HUES48 (cell line): ENCODE measurements at regions not wholly inside any gene's neighbourhood (a gene's known extent, or its start where the extent isn't known, plus 50 kb on each side); places are given as distances from the start of the nearest gene placed in this dataset.

Experiments used
- H3K27ac ChIP-seq: one replicate; pipeline ENCODE4 v1.7.0; 2013; ENCODE audit warnings: low read depth, low read length, inconsistent platforms
- H3K27me3 ChIP-seq: 2 replicates; pipeline ENCODE4 v1.6.1; 2013; ENCODE audit warnings: mild to moderate bottlenecking, low read length; ENCODE audit not compliant: control insufficient read depth, insufficient read depth
- H3K36me3 ChIP-seq: 2 replicates; pipeline ENCODE4 v1.6.1; 2013; ENCODE audit warnings: low read length; ENCODE audit not compliant: control insufficient read depth, insufficient read depth
- H3K4me1 ChIP-seq: 2 replicates; pipeline ENCODE4 v1.6.1; 2013; ENCODE audit warnings: mild to moderate bottlenecking, low read length; ENCODE audit not compliant: control insufficient read depth, insufficient read depth
- H3K4me3 ChIP-seq: 2 replicates; pipeline ENCODE4 v1.5.1; 2013; ENCODE audit warnings: mild to moderate bottlenecking, low read depth, low read length
- H3K9ac ChIP-seq: 2 replicates; pipeline ENCODE4 v1.6.1; 2013; ENCODE audit warnings: mild to moderate bottlenecking, low read depth, low read length, moderate library complexity
- H3K9me3 ChIP-seq: 2 replicates; pipeline ENCODE4 v1.6.1; 2013; ENCODE audit warnings: low read length; ENCODE audit not compliant: control insufficient read depth, insufficient read depth

- H3K36me3 ChIP-seq, result no peaks in the 10 kb centered on the region
- no peak overlapping the region for H3K27ac ChIP-seq
- no peak overlapping the region for H3K9ac ChIP-seq
- H3K27me3 ChIP-seq, result no peaks in the 10 kb centered on the region
- H3K4me1 ChIP-seq, result no peaks in the 10 kb centered on the region
- H3K9me3 ChIP-seq, result peaks cover 8% of the 10 kb centered on the region
- no peak overlapping the region for H3K4me3 ChIP-seq
Measured at GRCh38 chr20:40339661-40340449, 349.2 kb downstream of the MAFB start.

DNA sequence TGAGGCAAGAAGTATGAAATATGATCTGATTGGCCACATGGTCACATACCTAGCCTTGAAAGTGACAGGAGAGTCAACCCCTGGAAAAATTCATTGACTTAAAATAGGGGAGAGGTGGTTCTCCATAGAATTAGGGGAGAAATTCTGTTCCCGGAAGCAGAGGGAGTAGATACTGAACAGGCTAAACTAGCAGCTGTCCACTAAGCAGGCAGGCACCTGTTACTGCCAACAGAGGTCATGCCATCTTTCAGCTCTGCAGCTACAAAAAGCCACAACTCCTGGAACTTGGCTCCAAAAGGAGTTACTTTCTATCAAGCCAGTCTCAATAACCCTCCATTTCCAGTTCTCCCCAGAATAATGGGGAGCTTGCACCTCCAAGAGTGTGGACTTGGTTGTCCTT, 352.5 kb downstream of the MAFB start:
- Histone ChIP-seq H3K4me3 (no peak overlapping the region), H3K9ac (no peak overlapping the region), H3K27ac (no peak overlapping the region), H3K9me3 (no peaks in the 10 kb centered on the region), H3K36me3 (no peaks in the 10 kb centered on the region), H3K4me1 (no peaks in the 10 kb centered on the region), H3K27me3 (no peaks in the 10 kb centered on the region)

DNA sequence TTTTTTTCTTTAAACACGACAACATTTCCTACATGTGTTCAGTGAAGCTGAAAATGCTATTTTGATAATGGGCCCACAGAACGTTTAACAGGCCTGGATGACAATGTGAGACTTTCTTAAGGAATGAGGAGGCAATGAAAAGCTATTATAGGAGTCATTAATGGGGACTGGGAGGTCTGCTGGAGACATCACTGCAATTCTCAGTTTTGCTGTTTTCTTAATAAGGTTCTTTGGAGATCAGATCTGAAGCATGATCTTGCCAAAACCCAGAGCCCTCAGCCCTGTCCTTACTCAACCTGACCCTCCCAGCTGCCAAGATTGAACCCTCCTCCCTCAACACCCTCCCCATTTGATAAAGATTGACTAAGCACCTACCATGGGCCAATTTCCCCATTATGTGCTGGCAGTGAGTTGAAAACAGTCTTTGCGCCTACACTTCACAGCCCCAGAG, 353.1 kb downstream of the MAFB start:
- no peak overlapping the region for H3K9ac ChIP-seq
- no peaks in the 10 kb centered on the region for H3K4me1 ChIP-seq
- no peak overlapping the region for H3K27ac ChIP-seq
- H3K27me3 ChIP-seq, result no peaks in the 10 kb centered on the region
- H3K4me3 ChIP-seq, result no peak overlapping the region
- H3K9me3 ChIP-seq, result no peaks in the 10 kb centered on the region
- no peaks in the 10 kb centered on the region for H3K36me3 ChIP-seq

- H3K4me3 ChIP-seq, result no peak overlapping the region
- H3K36me3 ChIP-seq, result no peaks in the 10 kb centered on the region
- no peaks in the 10 kb centered on the region for H3K27me3 ChIP-seq
- H3K9me3 ChIP-seq, result no peaks in the 10 kb centered on the region
- no peak overlapping the region for H3K9ac ChIP-seq
- no peaks in the 10 kb centered on the region for H3K4me1 ChIP-seq
- no peak overlapping the region for H3K27ac ChIP-seq
Measured at GRCh38 chr20:40335437-40335836, 353.6 kb downstream of the MAFB start.

DNA sequence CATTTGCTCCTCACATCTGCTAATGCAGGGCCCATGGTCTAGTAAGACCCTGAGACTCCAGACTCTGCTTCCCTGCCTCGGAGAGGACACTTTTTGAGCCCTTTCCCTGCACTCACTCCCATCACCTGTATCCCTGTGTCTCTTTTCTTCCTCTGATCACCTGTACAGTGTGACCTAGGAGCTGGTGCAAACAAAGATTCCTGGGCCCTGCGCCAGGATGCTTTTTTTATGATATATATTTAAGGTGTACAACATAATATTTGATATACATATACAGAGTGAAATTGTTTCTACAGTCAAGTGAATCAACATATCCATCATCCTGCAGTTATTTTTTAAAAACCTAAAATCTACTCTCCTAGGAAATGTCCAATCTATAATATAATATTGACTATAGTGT, 355.4 kb downstream of the MAFB start:
- no peaks in the 10 kb centered on the region for H3K9me3 ChIP-seq
- H3K27ac ChIP-seq, result no peak overlapping the region

DNA sequence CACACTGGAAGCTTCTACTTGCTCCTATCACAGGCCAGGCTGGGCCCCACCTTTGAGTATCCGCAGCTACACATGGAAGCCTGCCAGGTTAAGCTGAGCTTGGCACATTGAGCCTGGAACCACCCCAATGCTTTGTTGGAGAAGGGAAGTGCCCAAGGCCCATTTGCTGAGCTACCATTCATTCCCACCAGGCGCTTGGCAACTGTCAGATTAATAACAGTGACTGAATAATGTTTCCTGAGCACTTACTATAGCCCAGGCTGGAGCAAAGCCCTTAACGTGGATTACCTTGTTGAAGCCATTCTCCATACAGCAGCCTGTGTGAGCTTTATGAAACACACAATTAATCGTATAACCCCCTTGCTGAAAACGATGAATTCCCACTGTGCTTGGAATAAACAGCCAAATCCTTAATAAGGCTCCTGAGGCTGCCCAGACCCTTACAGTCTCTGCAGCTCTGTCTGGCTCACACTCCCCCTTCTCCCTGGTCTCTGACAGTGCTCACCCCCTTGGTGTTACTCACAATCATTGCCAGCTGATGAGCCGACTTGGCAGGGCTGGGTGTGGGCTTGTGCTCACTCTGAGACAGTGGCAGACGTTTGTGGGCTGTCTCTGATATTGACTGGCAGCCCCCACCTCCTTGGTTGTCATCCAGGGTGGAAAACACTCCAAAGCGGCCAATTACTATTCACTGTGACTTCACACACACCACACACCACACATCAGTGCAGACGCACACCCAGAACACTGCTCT, 357.1 kb downstream of the MAFB start:
- H3K27ac ChIP-seq, result no peak overlapping the region
- H3K9me3 ChIP-seq, result no peaks in the 10 kb centered on the region
- no peaks in the 10 kb centered on the region for H3K36me3 ChIP-seq
- H3K9ac ChIP-seq, result no peak overlapping the region
- no peaks in the 10 kb centered on the region for H3K27me3 ChIP-seq
- no peak overlapping the region for H3K4me3 ChIP-seq
- no peaks in the 10 kb centered on the region for H3K4me1 ChIP-seq

More for the DNA sequence above, 355.4 kb downstream of the MAFB start:
- Histone ChIP-seq H3K36me3 (no peaks in the 10 kb centered on the region), H3K4me1 (no peaks in the 10 kb centered on the region), H3K27me3 (no peaks in the 10 kb centered on the region), H3K4me3 (no peak overlapping the region), H3K9ac (no peak overlapping the region)

DNA sequence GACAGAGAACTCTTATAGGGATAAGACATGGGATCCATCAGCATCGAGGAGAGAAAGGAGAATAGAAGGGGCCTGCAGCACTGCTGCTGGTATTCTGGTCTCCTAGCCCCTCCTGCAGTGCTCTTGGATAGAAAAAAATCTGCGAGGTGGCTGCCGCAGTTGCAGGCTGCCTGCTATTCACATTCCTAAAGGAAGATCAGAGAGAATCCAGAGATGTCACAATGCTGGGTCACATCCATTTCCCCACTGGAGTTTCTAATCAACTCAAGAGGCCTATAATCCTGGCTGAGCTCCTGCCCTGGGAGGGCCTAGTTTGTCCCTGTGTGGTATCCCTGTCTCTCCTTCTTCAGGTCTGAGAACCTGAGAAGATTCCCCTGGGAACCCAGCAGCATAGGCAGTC, 357.8 kb downstream of the MAFB start:
- Histone ChIP-seq H3K9me3 (no peaks in the 10 kb centered on the region), H3K27me3 (no peaks in the 10 kb centered on the region), H3K27ac (no peak overlapping the region), H3K4me3 (no peak overlapping the region), H3K36me3 (no peaks in the 10 kb centered on the region), H3K9ac (no peak overlapping the region), H3K4me1 (no peaks in the 10 kb centered on the region)

DNA sequence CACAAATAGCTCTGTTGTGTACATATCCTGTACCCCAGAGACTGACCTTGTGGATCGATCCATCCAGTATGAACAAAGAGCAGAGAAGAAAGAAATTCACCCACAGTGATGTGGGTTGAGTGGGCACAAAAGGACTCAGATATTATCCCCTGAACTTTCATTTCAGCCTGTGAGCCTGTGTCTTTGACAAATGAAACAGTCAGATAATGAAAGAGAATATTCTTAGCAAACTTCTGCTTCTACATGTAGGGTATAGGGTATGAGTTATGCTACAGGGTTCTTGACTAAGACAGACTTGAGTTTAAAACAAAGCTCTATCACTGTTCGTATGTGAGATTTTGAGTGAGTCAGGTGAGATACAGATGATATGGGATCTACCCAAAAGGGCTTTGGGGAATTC, 359.7 kb downstream of the MAFB start:
- Histone ChIP-seq H3K27me3 (no peaks in the 10 kb centered on the region), H3K36me3 (no peaks in the 10 kb centered on the region), H3K27ac (no peak overlapping the region), H3K9me3 (no peaks in the 10 kb centered on the region), H3K4me3 (no peak overlapping the region), H3K4me1 (no peaks in the 10 kb centered on the region), H3K9ac (no peak overlapping the region)

DNA sequence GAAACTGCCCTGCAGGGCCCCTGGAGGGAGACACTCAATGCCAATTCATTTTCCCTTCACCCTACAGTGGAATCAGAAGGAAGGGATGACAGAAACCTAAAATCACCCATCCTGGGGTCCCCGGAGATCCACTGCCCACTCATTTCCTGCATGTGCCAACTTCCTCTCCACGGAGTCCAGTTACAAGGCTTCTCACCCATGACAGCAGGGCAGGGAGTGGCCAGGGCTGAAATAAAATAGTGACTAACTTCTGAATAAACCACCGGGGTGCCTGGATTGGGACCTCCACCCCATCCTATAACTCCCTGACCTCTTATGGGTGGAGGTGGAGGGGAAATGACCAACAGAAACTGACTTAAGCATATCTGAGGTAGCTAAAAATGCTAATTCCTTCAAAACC, 362.3 kb downstream of the MAFB start:
- Histone ChIP-seq H3K4me3 (no peak overlapping the region), H3K27ac (no peak overlapping the region)

DNA sequence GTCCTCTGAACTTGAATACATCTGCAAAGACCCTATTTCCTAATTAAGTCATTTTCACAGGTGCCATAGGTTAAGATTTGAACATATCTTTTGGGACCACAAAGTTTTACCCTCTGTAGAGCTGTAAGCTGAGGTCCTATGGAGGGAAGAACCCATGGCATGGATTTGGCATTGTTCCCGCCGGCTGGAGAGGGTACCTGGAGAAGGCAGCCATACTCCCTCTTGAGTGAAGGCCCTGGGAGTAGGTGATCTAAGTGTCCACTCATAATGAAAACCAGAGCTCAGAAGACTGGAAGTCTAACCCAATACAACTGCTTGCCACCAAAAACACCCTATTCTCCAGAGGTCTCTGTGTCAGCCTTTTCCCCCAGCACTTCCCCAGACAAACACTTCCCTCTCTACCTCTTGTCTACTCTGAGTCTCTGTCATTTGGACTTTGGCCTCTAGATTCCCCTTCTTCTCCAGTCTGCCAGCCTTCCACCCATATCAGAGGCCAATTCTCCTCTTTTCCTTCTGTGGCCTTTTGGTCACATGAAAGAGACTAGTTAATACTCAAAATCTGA, 363.9 kb downstream of the MAFB start:
- no peaks in the 10 kb centered on the region for H3K36me3 ChIP-seq
- H3K27ac ChIP-seq, result no peak overlapping the region
- H3K4me3 ChIP-seq, result no peak overlapping the region
- peaks cover 9% of the 10 kb centered on the region; the same call in 1 of the 2 replicates for H3K4me1 ChIP-seq
- H3K27me3 ChIP-seq, result no peaks in the 10 kb centered on the region
- no peaks in the 10 kb centered on the region for H3K9me3 ChIP-seq
- H3K9ac ChIP-seq, result no peak overlapping the region

More for the DNA sequence above, 362.3 kb downstream of the MAFB start:
- no peaks in the 10 kb centered on the region for H3K36me3 ChIP-seq
- no peaks in the 10 kb centered on the region for H3K9me3 ChIP-seq
- H3K4me1 ChIP-seq, result peaks cover 9% of the 10 kb centered on the region; the same call in 1 of the 2 replicates
- no peak overlapping the region for H3K9ac ChIP-seq
- no peaks in the 10 kb centered on the region for H3K27me3 ChIP-seq

DNA sequence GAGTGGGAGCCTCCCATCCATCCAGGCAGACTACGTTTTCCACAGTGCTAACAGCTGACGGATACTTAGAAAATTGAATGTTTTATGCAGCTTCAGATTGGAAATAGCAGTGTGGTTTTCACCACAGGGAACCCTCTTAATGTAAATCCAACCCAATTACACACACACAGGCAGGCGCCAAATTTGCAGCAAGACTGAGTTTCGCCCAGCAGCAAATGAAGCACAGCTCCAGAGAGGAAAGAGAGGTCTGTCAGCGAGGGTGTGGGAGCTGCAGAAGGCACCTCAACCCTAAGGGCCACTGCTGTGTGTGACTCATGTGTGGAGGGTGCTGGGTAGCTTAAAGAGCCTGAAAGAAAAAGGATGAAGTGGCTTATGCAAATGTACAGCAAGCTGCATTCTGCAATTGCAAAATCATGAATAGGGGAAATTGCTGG, 365.7 kb downstream of the MAFB start:
- no peaks in the 10 kb centered on the region for H3K9me3 ChIP-seq
- no peak overlapping the region for H3K27ac ChIP-seq
- H3K36me3 ChIP-seq, result no peaks in the 10 kb centered on the region
- no peak overlapping the region for H3K9ac ChIP-seq
- peaks cover 9% of the 10 kb centered on the region; the same call in 1 of the 2 replicates for H3K4me1 ChIP-seq
- no peaks in the 10 kb centered on the region for H3K27me3 ChIP-seq
- no peak overlapping the region for H3K4me3 ChIP-seq
